ENCODE measurements at regions not wholly inside any gene's neighbourhood (a gene's known extent, or its start where the extent isn't known, plus 50 kb on each side); places are given as distances from the start of the nearest gene placed in this dataset.
A peak's percentile ranks its signal among the peaks of the same experiment; 100 is the strongest.

DNA sequence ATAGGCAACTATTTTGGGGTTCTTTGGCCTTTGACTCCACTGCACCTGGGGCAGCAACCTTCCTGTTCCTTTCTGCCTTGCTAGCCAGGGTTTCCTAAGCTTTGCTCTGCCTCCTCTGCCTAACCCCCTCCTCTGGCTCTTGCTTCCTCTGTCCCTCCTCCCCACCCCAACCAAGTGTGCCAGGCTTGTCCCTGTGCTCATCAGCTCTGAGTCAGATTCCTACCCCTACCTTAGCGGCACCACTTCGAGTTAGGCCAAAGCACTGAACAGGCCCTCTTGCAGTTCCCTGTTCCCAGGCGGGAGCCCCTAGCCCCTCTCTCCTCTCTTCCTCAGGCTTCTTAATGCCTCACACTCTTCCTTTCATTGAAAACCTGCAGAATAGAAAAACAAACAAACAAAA, 74.8 kb upstream of the HAO2 start:
- H3K4me1 Mint-ChIP-seq, result peaks cover 17 to 30% (median 22%) of the 10 kb centered on the region in 3 donors
- 89% methylated on average over 2 of the region's 3 CpGs for WGBS (ENCODE audit: insufficient coverage)
- no peak overlapping the region for H3K4me3 ChIP-seq (ENCODE audit: control insufficient read depth in 1 of 2, extremely low read depth in 1 of 2, low read length in 1 of 2)
- no peaks in the 10 kb centered on the region for H3K36me3 Mint-ChIP-seq
- H3K27me3 ChIP-seq (replicated peaks in 1 of 2; ENCODE audit: control insufficient read depth in 2 of 2, extremely low read depth in 1 of 2, insufficient read depth in 2 of 2, low read length in 1 of 2), result peaks cover 0 to 5% of the 10 kb centered on the region in 2 experiments
- ATAC-seq (replicated peaks in 1 of 4) (no peak), DNase-seq (no peak)
- H3K4me3 Mint-ChIP-seq, result no peak overlapping the region
- H3K4me1 ChIP-seq (ENCODE audit: control insufficient read depth in 1 of 2, extremely low read depth in 1 of 2, insufficient read depth in 2 of 2, low read length in 2 of 2), result peaks cover 3 to 4% of the 10 kb centered on the region in 2 experiments
- H3K36me3 ChIP-seq (ENCODE audit: control insufficient read depth in 2 of 2, extremely low read depth in 1 of 2, insufficient read depth in 1 of 2, low read length in 1 of 2), result no peaks in the 10 kb centered on the region
- H3K27me3 Mint-ChIP-seq, result peaks cover 10 to 35% of the 10 kb centered on the region in 2 donors
- H3K9me3 Mint-ChIP-seq, result no peaks in the 10 kb centered on the region
- no peaks in the 10 kb centered on the region for H3K9me3 ChIP-seq
- ChIA-PET CTCF (no interaction called here), POLR2A (no interaction called here)
- H3K27ac ChIP-seq (ENCODE audit: low read length), result no peak overlapping the region
- H3K27ac Mint-ChIP-seq, result no peak overlapping the region

DNA sequence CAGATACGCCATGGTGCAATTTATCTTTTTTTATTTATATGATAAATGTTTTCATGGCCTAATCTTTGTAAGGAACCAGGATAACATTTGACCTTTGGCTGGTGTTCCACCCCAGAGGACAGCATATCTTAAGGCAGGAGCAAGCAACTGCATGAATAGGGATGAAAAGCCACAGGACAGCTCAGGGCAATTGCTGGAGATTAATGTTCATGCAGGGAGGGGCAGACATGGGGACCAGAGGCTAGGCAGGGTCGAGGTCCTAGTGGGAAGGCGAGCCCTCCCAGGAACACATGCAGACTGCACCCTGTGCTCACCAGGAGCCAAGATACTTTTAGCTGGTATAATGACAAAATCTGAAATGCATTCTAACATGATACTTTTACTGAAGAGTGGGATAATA, 74.4 kb upstream of the HAO2 start:
- no peaks in the 10 kb centered on the region for H3K9me3 ChIP-seq
- H3K4me1 ChIP-seq (ENCODE audit: control insufficient read depth in 1 of 2, extremely low read depth in 1 of 2, insufficient read depth in 2 of 2, low read length in 2 of 2), result peaks cover 3 to 4% of the 10 kb centered on the region in 2 experiments
- Mint-ChIP-seq H3K4me3 (no peak overlapping the region), H3K4me1 (peaks cover 17 to 30% (median 22%) of the 10 kb centered on the region in 3 donors), H3K9me3 (no peaks in the 10 kb centered on the region), H3K27me3 (peaks cover 12 to 37% of the 10 kb centered on the region in 2 donors), H3K27ac (no peak overlapping the region), H3K36me3 (no peaks in the 10 kb centered on the region)
- H3K27me3 ChIP-seq (replicated peaks in 1 of 2; ENCODE audit: control insufficient read depth in 2 of 2, extremely low read depth in 1 of 2, insufficient read depth in 2 of 2, low read length in 1 of 2), result peaks cover 0 to 5% of the 10 kb centered on the region in 2 experiments
- DNase-seq (no peak), ATAC-seq (replicated peaks in 1 of 4) (no peak)
- H3K27ac ChIP-seq (ENCODE audit: low read length), result no peak overlapping the region
- ChIA-PET POLR2A (no interaction called here), CTCF (no interaction called here)
- H3K4me3 ChIP-seq (ENCODE audit: control insufficient read depth in 1 of 2, extremely low read depth in 1 of 2, low read length in 1 of 2), result no peak overlapping the region
- WGBS (ENCODE audit: insufficient coverage), result no CpG with 5 or more reads among the region's 3 CpGs
- no peaks in the 10 kb centered on the region for H3K36me3 ChIP-seq (ENCODE audit: control insufficient read depth in 2 of 2, extremely low read depth in 1 of 2, insufficient read depth in 1 of 2, low read length in 1 of 2)

DNA sequence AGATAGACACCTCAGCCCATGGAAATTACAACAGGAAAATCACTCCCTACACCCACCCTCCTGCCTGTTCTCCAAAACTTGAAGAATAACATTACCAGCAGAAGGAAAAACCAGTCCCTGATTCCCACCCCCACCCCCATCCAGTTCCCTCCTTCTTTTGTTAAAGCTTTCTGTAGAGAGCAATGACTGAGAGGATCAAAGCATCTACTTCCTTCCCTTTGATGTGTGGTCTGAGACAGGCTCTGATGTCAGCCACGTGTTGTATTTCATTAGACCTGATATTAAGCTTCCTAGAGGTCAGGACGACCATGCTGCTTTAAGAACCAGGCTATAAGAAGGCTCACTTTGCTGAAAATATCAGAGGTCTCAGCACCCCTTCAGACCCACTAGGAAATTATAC, 73.9 kb upstream of the HAO2 start:
- Mint-ChIP-seq H3K27me3 (peaks cover 15 to 41% of the 10 kb centered on the region in 2 donors), H3K4me1 (peaks cover 17 to 30% (median 22%) of the 10 kb centered on the region in 3 donors), H3K27ac (no peak overlapping the region), H3K4me3 (no peak overlapping the region), H3K9me3 (no peaks in the 10 kb centered on the region), H3K36me3 (no peaks in the 10 kb centered on the region)
- Histone ChIP-seq H3K9me3 (no peaks in the 10 kb centered on the region), H3K36me3 (ENCODE audit: control insufficient read depth in 2 of 2, extremely low read depth in 1 of 2, insufficient read depth in 1 of 2, low read length in 1 of 2) (no peaks in the 10 kb centered on the region), H3K27ac (ENCODE audit: low read length) (no peak overlapping the region), H3K4me1 (ENCODE audit: control insufficient read depth in 1 of 2, extremely low read depth in 1 of 2, insufficient read depth in 2 of 2, low read length in 2 of 2) (peaks cover 3 to 4% of the 10 kb centered on the region in 2 experiments), H3K27me3 (replicated peaks in 1 of 2; ENCODE audit: control insufficient read depth in 2 of 2, extremely low read depth in 1 of 2, insufficient read depth in 2 of 2, low read length in 1 of 2) (peaks cover 0 to 5% of the 10 kb centered on the region in 2 experiments), H3K4me3 (ENCODE audit: control insufficient read depth in 1 of 2, extremely low read depth in 1 of 2, low read length in 1 of 2) (no peak overlapping the region)
- DNase-seq (peak in 1 of 35 experiments; percentile 18), ATAC-seq (replicated peaks in 1 of 4) (peak; percentile 37 to 75 (median 54))
- POLR2A ChIA-PET, result interaction anchor here in 1 of 2 donors (0.6 kb wide), 1 partner anchor 155 kb away, joined by 3 read pairs; no protein-coding TSS in a partner anchor
- no CpG with 5 or more reads among the region's 2 CpGs for WGBS (ENCODE audit: insufficient coverage)
- CTCF ChIA-PET, result interaction anchor here in 1 of 2 donors (0.6 kb wide), 1 partner anchor 80 kb away, joined by 3 read pairs; no protein-coding TSS in a partner anchor

DNA sequence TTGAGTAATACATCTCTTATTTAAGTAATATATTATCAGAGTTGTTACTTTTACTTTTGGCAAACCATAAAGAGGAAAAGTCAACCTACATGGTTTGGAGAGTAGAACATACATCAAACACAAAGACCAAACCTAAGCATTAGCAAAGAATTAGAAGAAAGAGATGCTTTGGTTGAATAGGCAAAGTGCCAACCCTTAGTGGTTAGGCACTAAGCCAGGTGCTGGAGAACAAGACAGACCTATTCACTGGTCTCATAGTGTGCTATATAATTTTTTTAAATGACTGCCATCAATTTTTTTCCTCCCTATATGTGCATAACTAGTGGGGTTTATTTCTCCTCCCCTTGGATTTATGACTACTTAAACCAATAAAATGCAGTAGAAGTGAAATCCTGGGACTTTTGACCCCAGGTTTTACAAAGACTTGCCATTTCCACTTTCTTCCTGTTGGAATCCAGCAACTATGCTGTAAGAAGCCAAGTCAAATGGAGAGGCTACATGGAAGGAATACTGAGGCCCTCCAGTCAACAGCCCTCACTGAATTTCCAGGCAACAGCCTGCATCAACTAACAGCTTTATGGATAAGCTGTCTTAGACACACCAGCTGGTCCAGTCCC, 69.8 kb upstream of the HAO2 start:
- Histone ChIP-seq H3K36me3 (ENCODE audit: control insufficient read depth in 2 of 2, extremely low read depth in 1 of 2, insufficient read depth in 1 of 2, low read length in 1 of 2) (no peaks in the 10 kb centered on the region), H3K4me3 (ENCODE audit: control insufficient read depth in 1 of 2, extremely low read depth in 1 of 2, low read length in 1 of 2) (no peak overlapping the region), H3K27ac (ENCODE audit: low read length) (no peak overlapping the region), H3K9me3 (no peaks in the 10 kb centered on the region), H3K27me3 (replicated peaks in 1 of 2; ENCODE audit: control insufficient read depth in 2 of 2, extremely low read depth in 1 of 2, insufficient read depth in 2 of 2, low read length in 1 of 2) (peaks cover 3 to 8% of the 10 kb centered on the region in 2 experiments), H3K4me1 (ENCODE audit: control insufficient read depth in 1 of 2, extremely low read depth in 1 of 2, insufficient read depth in 2 of 2, low read length in 2 of 2) (peaks cover 3 to 4% of the 10 kb centered on the region in 2 experiments)
- DNase-seq (peak in 4 of 35 experiments; percentile 1 to 33 (median 8)), ATAC-seq (replicated peaks in 1 of 4) (peak in 2 of 4 experiments; percentile 12 to 19)
- no peaks in the 10 kb centered on the region for H3K36me3 Mint-ChIP-seq
- no peaks in the 10 kb centered on the region for H3K9me3 Mint-ChIP-seq
- ChIA-PET CTCF (no interaction called here), POLR2A (no interaction called here)
- H3K27me3 Mint-ChIP-seq, result peaks cover 34 to 38% of the 10 kb centered on the region in 2 donors
- H3K4me1 Mint-ChIP-seq, result peaks cover 17 to 30% (median 22%) of the 10 kb centered on the region in 3 donors
- H3K4me3 Mint-ChIP-seq, result no peak overlapping the region
- no peak overlapping the region for H3K27ac Mint-ChIP-seq

DNA sequence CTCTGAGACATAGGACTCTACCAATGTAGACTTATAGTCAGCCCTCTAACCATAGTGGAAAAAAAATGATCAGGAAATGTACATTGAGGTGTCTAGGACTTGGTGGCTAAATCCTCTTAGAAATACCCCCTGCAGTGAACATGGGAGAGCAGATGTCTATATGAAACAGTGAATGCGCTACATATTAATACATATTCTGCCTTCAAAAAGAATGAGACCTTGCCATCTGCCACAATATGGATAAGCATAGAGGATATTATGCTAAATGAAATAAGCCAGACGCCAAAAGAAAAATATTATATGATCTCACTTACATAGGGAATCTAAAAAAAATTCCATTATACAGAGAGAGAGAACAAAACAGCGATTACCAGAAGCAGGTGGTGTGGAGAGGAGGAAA, 66.6 kb upstream of the HAO2 start:
- Mint-ChIP-seq H3K9me3 (no peaks in the 10 kb centered on the region), H3K27ac (no peak overlapping the region), H3K36me3 (no peaks in the 10 kb centered on the region), H3K27me3 (peaks cover 37 to 41% of the 10 kb centered on the region in 2 donors), H3K4me1 (peaks cover 7 to 14% (median 8%) of the 10 kb centered on the region in 3 donors), H3K4me3 (no peak overlapping the region)
- H3K36me3 ChIP-seq (ENCODE audit: control insufficient read depth in 2 of 2, extremely low read depth in 1 of 2, insufficient read depth in 1 of 2, low read length in 1 of 2), result no peaks in the 10 kb centered on the region
- CTCF ChIA-PET, result no interaction called here
- no peaks in the 10 kb centered on the region for H3K9me3 ChIP-seq
- H3K4me3 ChIP-seq (ENCODE audit: control insufficient read depth in 1 of 2, extremely low read depth in 1 of 2, low read length in 1 of 2), result no peak overlapping the region
- H3K27me3 ChIP-seq (replicated peaks in 1 of 2; ENCODE audit: control insufficient read depth in 2 of 2, extremely low read depth in 1 of 2, insufficient read depth in 2 of 2, low read length in 1 of 2), result peaks cover 3 to 6% of the 10 kb centered on the region in 2 experiments
- WGBS (ENCODE audit: insufficient coverage), result no CpG with 5 or more reads among the region's 3 CpGs
- ATAC-seq (replicated peaks in 1 of 4) (no peak), DNase-seq (no peak)
- POLR2A ChIA-PET, result no interaction called here
- no peak overlapping the region for H3K27ac ChIP-seq (ENCODE audit: low read length)
- no peaks in the 10 kb centered on the region for H3K4me1 ChIP-seq (ENCODE audit: control insufficient read depth in 1 of 2, extremely low read depth in 1 of 2, insufficient read depth in 2 of 2, low read length in 2 of 2)

DNA sequence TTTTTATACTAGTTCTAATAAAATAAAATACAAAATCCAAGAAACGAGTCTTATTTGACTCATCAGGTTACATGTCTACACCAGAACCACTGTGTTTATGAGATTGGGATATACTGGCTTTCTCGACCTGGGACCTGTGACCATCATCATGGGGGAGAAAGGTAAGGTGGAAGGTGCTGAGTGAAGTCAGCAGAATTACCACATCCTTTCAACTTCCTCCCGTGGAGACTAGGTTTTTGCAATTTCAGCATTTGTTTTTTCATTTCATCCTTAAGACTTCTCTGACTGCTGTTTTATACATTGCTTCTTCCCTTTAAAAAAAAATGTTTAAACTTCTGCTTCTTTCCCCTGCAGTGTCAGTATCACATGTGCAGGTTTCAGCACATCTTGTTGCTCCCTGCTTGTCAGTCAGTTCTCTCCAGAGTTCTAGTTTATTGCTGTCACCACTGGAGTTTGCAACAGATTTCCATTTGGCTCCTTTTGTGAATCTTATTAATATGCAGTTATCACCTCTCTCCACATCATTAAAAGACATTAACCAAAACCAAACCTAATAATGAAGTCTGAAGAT, 60.4 kb upstream of the HAO2 start:
- H3K27ac ChIP-seq (ENCODE audit: low read length), result no peak overlapping the region
- H3K27me3 ChIP-seq (replicated peaks in 1 of 2; ENCODE audit: control insufficient read depth in 2 of 2, extremely low read depth in 1 of 2, insufficient read depth in 2 of 2, low read length in 1 of 2), result peaks cover 0 to 7% of the 10 kb centered on the region in 2 experiments
- ChIA-PET POLR2A (no interaction called here), CTCF (no interaction called here)
- Mint-ChIP-seq H3K4me1 (no peaks in the 10 kb centered on the region), H3K9me3 (no peaks in the 10 kb centered on the region), H3K27me3 (peaks cover 30 to 34% of the 10 kb centered on the region in 2 donors), H3K27ac (no peak overlapping the region), H3K4me3 (no peak overlapping the region), H3K36me3 (no peaks in the 10 kb centered on the region)
- no peaks in the 10 kb centered on the region for H3K36me3 ChIP-seq (ENCODE audit: control insufficient read depth in 2 of 2, extremely low read depth in 1 of 2, insufficient read depth in 1 of 2, low read length in 1 of 2)
- no peaks in the 10 kb centered on the region for H3K4me1 ChIP-seq (ENCODE audit: control insufficient read depth in 1 of 2, extremely low read depth in 1 of 2, insufficient read depth in 2 of 2, low read length in 2 of 2)
- DNase-seq, result no peak
- H3K4me3 ChIP-seq (ENCODE audit: control insufficient read depth in 1 of 2, extremely low read depth in 1 of 2, low read length in 1 of 2), result no peak overlapping the region
- 0% methylated on average over 1 of the region's 3 CpGs for WGBS (ENCODE audit: insufficient coverage)
- ATAC-seq (replicated peaks in 1 of 4), result no peak
- no peaks in the 10 kb centered on the region for H3K9me3 ChIP-seq

Measured in T-cell (primary cell).